UCSD-AML1 (cell line): ENCODE measurements at regions not wholly inside any gene's neighbourhood (a gene's known extent, or its start where the extent isn't known, plus 50 kb on each side); places are given as distances from the start of the nearest gene placed in this dataset.
"Not testable (repeated sequence)": the region's sequence is repeated elsewhere in the genome, so short reads cannot be mapped to it uniquely, and the experiment has no call there.

ENCODE experiments used
- DNase-seq: peaks from one replicate; lab custom pipeline; 2025; ENCODE audit not compliant: unreplicated experiment; lab: John Stamatoyannopoulos, UW

DNA sequence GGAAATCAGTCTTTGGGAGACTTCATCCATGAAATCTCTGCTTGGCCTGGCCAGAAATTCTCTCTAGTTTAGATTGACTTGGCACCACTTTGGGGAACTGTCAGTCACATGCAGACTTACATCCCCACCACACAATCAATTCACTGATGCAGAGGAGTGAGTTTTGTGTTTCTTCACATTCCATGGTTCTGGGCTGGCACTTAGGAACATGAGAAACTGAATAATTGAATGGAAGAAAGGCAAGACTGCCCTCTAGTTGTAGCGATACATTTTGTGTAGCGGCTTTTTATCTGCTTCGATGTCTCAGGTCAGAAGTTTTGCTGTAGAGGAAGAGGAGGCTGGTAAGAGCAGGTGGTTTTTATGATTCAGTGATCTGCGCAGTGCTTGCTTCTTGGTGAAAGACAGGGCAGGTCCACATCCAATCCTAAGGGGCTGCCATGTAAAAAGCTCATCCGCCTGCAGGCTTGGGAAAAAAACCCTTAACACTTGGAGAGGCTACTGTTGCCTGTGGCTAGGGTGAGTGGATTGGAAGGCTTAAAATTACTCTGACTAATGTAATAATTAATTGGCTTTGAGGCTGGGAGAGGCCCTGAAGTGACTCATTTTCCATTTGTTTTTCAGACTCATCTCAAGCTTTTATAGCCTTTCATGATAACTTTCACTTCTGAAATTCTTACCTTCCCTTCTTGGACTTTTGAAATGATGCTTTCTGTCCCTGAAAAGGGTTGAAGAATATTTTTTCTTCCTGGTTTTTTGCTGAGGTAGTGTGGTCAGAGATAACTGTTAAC lies 75.4 kb upstream of the LPCAT1 start:
- DNase-seq: not testable (repeated sequence)

DNA sequence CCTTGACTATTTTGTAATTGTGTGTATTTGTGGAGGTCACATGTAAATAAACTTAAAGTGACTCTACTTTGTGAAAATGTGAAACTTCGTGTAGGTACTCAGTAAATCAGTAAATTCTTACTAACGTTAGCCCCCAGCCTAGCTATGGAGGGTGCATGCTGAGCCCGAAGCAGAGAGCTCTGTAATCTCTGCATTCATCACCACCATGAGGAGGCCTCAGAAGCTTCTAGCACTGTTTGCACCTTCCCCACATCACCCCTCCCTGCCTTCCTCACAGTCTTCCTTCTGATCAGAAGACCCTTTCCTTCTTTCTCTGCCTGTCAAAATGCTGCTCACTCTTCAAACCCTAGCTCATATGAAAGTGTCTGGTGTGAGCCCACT lies 73.3 kb upstream of the LPCAT1 start:
- not testable (repeated sequence) for DNase-seq

DNA sequence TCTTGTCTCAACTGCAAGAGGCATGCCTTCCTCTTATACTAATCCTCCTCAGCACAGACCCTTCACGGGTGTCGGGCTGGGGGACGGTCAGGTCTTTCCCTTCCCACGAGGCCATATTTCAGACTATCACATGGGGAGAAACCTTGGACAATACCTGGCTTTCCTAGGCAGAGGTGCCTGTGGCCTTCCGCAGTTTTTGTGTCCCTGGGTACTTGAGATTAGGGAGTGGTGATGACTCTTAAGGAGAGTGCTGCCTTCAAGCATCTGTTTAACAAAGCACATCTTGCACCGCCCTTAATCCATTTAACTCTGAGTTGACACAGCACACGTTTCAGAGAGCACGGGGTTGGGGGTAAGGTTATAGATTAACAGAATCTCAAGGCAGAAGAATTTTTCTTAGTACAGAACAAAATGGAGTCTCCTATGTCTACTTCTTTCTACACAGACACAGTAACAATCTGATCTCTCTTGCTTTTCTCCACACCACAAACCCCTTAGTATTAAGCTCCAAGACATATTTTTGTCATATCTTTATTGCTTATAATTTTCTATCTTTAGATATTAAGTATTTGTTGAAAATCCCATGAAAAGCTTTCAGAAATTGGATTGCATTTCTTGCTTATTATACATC lies 72.8 kb upstream of the LPCAT1 start:
- not testable (repeated sequence) for DNase-seq

DNA sequence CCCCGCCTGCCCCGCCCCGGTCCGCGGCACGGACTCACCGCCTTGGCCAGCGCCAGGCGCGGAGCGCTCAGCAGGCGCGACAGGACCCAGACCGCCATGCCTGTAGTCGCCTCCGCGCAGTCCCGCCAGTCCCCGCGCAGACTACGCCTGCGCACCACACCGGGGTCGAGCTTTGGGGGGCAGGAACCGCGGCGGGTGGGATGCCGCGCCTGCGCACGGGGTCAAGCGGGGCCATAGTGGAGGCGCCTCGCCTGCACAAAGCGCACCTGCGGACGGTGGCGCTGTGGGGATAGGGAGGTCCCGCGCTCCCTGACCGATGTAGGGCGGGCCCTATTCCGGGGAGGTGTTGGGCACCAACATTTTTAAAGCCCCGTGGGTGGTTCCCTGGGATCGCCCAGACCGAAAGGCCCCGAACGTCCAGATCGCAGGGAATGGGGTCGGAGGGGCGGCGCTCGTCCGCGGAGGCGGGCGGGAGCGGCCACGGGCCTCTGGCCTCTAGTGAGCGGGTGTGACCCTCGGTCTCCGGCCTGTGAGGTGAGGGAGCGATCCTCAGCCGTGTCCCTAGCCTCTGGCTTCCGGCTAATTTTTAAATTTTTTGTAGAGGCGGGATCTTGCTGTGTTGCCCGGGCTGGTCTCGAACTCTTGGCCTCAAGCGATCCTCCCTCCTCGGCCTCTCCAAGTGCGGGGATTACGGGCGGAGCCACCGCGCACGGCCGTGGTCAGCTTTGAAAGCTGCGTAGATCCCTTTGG lies 70.8 kb upstream of the LPCAT1 start:
- DNase-seq: no peak

DNA sequence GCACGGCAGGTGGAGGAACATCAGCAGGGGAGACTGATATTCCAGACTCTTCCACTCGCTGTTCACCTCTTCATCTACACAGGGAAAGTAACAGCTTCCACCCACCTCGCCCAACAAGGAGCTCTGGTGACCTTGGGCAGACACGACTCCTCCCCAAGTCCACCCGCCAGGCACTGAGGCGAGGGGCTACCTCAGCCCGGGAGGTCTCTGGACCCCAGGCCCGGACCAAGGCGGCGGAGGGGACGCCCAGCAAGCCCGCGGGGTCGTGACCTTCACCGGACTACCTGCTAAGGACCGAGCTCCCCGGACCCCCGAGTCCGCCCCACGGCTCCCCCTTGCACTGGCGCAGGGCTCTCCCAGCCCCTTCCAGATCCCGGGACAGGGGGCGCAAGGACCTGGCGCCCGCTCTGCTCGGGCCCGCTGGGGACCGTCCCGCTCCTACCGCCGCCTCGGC lies 70.2 kb upstream of the LPCAT1 start:
- no peak for DNase-seq

DNA sequence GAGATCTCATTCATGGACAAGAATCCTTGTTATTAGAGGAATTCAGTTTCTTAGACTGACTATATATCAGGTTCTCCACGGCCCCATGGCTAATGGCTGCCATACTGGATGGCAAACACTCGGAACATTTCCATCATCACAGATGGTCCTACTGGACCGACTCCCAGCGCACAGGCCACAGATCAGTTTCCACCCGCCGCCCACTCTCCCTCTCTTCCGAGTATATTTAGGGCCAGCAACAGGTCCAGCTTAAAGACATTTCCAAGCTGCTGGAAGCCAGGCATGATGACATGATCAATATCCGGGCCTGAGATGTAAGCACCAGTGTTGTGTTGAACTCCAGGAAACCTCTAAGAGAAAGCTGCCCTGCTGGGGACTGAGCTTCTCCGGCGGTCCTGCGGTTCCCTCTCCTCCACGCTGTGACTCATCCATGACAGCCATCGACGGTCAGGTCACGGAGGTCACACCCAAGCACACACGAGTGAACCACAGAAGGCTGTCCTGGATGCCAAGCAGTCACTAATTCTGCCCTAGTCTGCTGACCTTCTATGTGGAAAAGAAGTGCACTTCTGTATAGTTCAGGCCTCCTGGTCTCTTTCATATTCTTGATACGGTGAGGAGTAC lies 64.4 kb upstream of the LPCAT1 start:
- DNase-seq: not testable (repeated sequence)

DNA sequence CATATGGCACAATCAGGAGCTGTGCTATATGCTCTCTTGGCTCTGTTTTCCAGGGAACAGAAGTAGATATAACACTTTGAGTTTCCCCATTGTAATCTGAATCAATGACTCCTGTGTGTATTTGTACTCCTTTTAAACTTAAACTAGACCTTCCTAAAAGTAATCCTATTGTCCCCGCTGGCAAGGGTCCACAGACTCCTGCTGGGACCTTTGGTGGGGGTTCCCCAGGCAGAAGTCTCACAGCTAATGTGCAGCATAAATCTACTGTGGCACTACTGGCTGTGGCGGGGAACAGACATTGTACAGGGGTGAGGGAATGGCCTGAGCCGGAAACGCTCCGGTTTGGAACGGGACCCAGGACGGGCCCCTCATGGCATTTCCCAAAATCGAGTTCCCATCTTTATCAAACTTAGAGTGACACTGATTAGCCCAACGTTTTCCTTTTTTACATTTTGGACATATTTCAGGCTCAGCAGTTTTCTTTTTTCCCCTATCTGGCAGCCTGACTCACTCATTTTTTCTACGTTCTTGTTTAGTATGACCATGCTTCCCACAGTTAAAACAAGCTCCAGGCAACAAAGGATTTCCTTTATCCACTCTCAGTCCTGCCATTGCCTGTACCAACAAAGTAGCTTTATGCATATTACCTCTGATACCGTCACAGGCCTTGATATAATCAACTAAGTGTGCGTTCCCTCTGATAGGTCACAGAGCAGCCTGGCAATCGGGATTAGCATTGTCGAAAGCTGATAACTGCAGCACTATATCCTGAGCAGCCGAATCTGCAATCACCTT lies 59.5 kb upstream of the LPCAT1 start:
- not testable (repeated sequence) for DNase-seq

DNA sequence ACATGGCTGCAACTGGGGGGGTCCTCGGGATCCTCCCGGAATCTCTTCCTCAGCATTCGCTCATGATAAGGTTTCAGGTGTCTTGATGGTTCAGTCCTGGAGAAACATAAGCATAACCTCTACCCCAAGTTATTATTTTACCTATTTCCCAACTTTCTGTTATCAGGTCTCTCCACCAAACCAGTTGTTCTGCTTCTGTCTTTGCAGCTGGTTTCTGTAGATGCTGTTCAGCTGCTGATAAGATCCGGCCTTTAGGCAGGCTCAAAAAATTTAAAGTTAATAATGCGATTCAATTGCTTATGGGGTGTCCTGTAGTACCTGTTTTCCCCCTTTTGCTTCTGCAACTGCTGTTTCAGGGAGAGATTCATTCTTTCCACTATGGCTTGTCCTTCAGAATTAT lies 55.6 kb upstream of the LPCAT1 start:
- not testable (repeated sequence) for DNase-seq

DNA sequence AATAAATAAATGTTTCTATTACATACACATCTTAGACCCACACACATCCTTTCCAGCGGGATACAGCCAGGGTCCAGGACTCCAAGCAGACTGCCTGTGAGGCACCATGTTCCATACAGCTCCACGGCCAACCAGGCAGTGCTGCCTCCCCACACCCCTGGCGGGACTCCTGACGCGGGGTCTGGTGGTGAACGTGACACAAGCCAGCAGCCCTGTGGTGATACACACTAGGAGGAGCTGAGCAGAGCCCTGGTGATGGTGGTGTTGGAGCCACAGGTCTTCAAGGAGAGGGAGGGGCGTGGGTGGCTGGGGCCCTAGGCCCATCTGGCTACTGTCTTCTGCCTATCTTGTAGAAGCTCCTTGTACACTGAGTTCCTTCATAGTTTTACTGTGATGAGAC lies 53.1 kb upstream of the LPCAT1 start:
- not testable (repeated sequence) for DNase-seq

DNA sequence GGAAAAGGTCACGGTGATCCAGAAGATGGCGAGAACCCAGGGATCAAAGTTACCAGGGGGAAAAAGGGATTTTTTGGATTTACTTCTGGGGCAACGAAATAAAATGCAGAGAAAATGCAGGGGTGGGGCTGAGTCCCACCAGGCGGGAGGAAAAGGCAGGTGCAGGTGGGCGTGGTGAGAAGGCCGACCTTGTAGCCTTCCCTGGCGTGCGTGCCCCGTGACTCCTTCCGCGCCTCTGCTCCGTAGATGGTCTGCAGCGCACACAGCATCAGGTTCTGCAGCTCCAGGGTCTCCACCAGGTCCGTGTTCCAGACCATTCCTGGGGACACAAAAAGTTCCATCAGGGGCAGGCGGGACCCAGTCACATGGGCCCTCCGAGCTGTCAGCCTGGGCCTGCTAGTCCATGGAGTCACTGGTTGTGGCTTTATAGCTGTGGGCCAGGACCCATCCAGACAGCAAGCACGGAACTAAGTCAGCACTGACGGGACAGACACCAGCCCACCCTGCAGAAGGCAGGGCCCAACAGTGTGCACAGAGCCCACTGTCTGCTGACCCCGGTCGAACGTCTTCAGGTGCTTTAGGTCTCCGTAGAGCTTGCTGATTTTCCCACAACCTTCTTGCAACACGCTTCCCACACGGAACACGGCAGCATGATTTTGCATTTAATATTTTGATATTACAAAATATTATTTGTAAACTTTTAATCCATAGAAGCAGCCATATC lies 52.4 kb upstream of the LPCAT1 start:
- DNase-seq: not testable (repeated sequence)

DNA sequence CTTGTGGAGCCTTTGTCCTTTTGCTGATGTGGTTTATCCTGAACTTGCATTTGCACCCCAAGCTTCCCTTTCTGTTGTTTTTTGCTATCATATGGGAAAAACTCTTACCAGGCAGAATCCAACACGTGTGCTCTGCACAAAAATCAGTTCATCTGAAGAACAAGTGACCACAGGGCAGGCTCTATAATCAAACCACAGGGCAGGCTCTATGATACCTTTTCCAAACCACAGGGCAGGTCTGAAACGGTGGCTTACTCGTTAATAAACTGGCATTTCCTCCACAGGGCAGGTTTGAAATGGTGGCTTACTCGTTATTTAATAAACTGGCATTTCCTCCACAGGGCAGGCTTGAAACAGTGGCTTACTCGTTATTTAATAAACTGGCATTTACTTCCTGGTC lies 51.7 kb upstream of the LPCAT1 start:
- not testable (repeated sequence) for DNase-seq

DNA sequence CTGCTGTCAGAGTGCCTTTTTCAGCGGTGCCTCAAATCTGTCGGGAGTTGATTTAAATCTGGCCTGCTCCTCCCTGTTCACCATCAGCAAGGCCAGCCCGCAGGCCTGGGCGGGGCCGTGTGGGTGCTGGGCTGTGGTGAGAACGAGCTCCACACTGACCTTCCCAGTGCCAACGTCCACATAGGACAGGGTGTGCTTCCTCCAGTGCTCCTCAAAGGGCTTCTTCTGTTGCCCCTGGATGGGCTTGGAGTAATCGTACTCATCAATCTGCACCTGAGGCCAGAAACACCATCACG lies 50.2 kb upstream of the LPCAT1 start:
- DNase-seq: not testable (repeated sequence)

DNA sequence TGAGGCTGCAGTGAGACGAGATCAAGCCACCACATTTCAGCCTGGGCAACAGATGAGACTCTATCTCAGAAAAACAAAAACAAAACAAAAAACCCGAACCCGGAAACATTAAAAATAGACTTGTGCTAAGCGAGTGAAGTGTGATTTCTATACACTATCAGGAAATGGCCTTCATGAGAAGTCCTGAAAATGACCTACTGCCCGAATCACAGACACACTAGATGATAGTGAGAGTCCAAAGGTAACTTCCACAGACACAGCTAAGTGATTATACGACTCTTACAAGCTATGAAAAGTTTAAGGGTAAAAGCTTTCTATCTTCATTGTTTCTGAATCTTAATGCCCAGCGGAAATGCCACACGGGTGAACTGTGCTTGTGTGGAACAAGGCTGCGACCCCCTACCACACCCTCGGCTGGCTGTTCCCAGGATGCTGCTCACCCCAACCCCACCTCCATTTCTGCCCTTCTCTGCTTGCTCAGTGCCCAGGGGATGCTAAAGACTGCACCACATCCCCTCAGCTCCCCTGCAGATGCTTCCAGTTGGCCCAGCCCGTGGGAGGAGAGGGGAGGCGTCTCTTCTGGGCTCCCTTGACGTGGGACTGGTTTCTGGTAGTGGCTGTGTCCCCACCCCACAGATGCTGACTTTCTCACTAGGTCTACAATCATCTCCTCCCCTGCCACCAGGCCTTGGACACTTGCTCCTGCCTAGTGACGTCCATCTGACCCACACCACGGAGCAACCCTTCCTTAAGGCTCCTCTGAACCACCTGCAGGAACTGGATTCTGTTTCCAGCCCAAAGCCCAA lies 49.7 kb upstream of the LPCAT1 start:
- not testable (repeated sequence) for DNase-seq
